RKO (cell line): ENCODE measurements at regions not wholly inside any gene's neighbourhood (a gene's known extent, or its start where the extent isn't known, plus 50 kb on each side); places are given as distances from the start of the nearest gene placed in this dataset.

Source experiments
- DNase-seq: peaks from one replicate; pipeline ENCODE4 v3.0.0-alpha.2; 2016; ENCODE audit warnings: low spot score

- DNase-seq: no peak
Observed at GRCh38 chr15:39451871-39452270, 129.0 kb upstream of the THBS1 start.

DNA sequence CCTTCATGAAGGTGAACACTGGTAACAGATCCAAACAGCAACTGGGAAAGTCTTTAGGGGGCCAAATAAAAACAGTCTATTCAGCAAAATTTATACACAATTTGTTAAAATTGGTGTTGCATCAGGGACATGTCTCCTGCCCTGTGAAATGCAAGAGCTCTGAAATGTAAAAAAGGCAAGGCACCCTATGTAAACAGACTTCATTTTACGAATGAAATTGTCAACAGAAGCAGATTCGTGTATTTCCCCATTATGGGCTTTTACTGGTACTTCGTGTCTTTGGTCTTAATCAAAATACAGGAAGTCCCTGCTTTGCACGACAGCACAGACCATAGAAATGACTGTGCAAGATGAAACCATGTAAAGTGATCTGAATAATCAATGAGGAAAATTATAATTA is 127.3 kb upstream of the THBS1 start:
- no peak for DNase-seq

GRCh38 chr15:39454189-39454986 is 126.5 kb upstream of the THBS1 start:
- DNase-seq: no peak

DNA sequence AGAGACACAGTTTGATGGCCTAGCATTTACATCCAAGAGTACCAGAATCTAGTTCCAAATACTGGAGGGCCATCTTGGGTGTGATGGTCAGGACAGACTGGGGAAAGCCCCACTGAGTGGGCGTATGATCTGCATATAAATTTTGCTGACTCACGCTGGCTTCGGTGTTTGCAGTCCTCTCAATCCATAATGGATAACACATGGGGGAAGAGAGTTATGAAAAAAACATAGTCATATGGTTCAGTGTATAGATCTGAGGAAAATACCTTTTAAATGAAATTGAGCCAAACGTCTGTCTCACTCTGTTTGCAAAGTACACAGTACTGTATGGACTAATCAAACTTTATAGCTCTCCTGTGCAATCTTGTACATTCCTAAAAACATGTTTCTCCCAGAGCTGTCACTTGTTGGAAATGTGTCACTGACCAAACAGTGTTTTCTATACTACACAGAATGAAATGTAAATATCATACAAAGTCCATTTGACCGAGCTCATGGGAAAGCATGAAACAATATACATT is 125.3 kb upstream of the THBS1 start:
- DNase-seq: no peak

DNA sequence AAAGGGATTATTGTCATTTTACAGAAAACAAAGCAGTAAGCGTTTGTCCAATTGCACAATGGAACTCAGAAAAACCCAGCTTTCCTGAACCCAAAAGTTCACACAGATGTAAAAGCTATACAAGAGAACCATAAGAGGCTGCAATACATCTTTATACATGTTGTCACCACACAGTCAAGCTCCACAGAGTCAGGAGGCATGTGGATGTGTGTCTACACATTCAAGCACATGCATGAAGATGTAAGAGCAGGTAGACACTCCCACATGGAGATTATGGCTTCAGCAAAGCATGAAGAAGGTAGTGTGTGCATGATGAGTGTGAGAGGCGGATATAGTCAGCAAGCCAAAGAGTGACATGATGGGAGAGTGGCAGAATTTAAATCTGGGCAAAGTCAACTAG is 124.7 kb upstream of the THBS1 start:
- DNase-seq: no peak

- no peak for DNase-seq
Observed at GRCh38 chr15:39456582-39457330, 124.1 kb upstream of the THBS1 start.

DNA sequence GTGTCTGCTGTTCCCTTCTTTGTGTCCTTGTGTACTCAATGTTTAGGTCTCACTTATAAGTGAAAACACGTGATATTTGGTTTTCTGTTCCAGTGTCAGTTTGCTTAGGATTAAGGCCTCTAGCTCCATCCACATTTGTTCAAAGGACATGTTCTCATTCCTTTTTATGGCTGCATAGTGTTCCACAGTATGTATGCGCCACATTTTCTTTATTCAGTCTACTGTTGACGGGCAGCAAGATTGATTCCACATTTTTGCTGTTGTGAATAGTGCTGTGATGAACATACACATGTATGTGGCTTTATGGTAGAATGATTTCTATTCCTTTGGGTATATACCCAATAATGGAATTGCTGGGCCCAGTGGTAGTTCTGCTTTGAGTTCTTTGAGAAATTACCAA is 122.7 kb upstream of the THBS1 start:
- no peak for DNase-seq

GRCh38 chr15:39459548-39459947 is 121.3 kb upstream of the THBS1 start:
- no peak for DNase-seq

GRCh38 chr15:39460748-39461147 is 120.1 kb upstream of the THBS1 start:
- no peak for DNase-seq

DNA sequence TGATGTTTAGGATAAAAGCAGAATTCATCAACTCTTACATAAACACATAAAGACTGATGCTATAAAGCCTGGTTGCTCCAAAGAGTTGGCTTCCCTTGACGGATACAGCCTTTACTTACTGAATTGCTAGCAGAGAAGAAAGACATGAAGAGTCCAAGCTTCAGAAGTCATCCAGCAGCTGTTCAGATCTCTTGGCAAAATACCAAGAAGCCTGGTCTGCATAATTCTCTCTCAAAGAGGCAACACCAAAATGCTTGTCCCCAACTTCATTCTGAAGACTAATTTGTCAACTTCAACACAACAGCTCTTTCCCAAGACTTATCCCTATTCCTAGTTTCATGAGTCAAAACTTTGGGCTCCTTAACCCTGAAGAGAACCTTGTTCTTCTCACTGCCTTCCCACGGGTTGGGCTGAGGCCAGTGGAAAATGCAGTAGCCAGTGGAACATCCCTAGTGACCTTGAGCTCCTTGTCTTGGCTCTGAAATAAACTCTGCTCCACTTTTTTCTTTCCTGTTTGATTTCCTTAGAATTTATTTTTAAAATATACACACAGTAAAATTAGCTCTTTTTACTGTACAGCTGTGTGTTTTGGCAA is 119.2 kb upstream of the THBS1 start:
- DNase-seq: no peak

DNA sequence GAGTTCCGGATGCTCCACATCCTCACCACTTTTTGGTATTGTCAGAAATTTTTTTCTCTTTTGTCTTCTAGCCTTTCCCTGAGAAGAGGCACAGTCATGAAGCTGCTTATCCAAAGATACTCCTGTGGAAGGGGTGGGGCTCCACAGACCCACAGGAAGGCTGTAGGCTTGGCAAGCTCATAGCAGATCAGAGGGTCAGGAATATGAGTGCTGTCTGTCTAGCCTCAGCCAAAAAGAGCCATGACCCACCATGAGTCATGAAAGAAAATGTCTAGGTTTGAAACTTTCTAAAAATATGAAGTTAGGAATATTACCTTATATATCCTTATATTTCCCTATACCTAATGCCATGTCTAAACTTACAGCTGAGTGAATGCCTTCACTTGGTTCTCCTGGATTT is 118.2 kb upstream of the THBS1 start:
- no peak for DNase-seq

DNA sequence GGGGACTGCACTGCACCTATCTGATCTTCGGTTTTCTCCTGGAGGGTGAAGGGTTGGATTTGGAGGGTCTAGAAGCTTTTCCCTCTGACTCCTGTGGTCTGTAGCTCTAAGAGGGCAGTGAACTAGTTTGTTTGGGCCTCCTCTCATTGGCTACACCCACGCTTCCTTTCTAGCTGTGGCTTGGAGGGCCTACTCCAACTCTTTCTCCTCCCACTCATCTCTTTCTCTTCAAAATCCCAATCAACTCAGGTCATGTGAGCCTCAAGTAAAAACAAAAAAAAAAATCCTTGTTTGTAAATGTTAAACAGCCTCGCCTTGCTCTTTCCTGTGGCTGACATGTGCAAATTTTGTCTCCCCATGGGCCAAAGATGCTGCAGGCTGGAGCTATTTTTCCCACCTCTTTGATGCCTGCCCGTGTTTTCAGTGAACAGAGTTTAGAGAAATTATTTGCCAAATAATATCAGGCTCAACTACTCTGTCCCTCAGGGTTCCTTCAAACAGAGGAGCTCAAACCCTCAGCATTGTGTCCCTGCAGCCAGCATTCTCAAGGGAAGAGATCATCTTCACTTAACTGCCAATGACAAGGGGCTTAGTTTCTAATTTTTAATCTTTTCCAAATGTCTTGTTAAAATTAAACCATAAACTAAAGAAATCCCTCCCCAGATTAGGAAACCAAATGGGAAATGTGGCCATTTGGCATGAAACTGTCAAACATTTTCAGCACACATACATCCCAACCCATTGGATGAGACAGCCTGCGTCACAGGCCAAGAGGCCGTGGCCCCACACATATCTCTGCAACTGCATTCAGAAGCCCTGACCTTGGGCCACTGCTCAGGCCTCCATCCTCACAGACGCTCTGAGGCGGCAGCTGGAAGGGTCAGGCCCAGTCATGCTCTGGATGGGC is 114.8 kb upstream of the THBS1 start:
- DNase-seq: no peak

DNA sequence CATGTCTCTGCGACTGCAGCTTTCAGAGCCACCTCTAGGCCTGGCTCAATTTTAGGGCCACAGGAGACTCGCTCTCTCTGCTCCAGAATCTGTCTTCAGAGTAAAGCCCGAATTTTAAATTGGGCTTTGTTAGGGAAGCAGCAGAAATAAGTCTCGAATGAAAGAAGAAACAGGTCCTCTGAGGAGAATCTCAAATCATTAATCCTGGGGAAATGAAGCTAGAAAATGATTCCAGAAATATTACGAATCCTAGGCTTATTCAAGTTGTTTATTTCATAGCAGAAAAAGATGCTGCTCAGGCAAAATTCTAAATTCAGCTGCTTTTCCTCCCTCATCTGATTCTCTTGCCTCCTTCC is 114.2 kb upstream of the THBS1 start:
- DNase-seq: no peak

DNA sequence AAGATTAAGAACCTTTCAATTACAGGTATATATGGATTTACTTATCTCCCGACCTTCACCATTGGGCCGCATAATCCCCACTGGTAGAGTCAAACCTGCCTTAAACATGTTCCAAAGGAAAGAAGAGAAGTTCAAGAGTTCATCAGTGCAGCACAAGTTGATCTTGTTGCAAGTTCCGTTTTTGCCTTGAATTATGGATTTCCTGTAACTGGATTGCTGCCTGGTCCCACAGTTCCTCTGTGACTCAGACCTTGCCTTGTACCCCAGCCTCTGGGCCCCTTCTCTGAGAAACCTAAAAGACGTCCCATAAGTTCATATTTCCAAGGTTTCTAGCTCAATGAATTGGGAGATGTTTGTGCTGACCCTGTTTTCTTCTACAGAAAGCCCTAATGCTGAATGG is 112.5 kb upstream of the THBS1 start:
- no peak for DNase-seq

GRCh38 chr15:39468828-39469227 is 112.1 kb upstream of the THBS1 start:
- DNase-seq: no peak

DNA sequence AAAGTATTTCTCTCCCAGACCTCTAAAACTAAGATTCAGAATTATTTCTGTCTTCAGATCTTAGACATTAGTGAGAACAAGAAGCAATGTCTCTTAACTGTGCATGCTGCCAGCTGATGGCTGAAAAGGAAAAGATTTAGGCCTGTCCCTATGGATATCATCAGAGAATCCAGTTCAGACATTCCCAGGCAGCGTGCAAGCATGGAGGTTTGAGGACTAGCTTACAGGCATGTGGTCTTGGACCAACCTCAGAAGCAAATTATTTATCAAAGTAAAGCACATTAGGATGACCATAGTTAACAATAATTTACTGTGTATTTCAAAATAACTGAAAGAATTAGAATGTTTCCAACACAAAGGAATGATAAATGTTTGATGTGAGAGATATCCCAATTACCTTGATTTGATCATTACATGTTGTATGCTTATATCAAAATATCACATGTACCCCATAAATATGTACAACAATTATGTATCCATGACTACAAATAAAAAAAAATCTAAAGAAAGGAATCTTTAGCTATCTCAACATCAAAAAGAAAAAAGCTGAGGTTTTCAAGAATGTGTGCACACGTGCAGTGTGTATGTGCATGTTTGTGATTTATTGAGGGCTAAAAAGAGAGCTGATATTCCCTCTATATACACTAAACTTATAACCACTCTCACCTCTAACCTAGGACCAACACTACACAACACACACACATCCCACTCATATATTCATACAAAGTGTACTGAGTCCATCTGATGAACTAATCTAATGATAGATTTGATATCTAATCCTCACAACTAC is 108.9 kb upstream of the THBS1 start:
- no peak for DNase-seq

GRCh38 chr15:39472621-39473297 is 108.1 kb upstream of the THBS1 start:
- DNase-seq: no peak

DNA sequence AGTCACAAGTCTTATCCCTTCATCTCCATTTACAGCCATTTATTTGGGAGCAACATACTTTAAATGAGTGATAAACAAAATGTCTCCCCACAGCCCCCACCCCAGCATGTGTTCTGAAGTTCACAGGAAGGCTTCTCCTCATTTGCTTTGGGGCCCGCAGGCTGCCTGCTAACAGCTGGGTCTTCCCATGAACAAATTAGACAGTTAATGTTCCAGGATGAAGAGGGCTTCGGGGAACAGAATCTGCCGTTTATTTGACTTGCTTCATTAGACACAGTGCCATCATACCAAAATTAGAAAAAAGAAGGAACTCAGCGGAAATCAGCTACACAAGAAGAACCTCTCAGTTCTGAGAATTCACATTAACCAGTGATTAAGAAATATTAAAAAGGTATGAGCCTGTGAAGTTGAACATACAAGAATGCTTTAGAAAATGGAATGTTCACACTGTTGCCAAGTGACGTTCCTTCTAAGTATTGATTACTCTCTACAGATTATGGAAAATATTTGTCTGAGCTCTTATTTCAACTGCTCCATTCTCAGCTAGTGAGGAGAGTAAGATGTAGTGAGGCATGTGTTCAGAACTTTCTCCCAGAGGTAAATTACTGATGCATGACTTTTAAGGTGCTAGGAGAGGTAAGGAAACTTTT is 107.5 kb upstream of the THBS1 start:
- no peak for DNase-seq

DNA sequence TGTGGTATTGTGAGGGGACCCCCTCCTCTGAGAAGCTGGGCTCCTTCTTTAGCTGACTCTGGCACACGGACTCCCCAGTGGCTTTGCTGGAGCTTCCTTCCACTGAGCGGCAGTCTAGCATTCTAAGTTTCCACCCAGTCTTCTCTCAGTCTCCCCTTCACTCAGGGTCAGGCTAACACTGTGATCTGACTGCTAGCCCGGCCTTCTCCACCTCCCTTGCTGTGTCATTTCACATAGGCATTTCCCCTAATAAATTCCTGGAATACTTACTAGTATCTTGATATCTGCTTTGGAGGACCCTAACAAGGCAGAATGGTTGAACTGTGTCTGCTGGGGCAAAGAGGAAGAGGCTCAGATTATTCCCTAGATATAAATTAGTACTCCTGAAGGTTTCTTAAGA is 106.2 kb upstream of the THBS1 start:
- DNase-seq: no peak

GRCh38 chr15:39478996-39479395 is 101.9 kb upstream of the THBS1 start:
- DNase-seq: no peak
